OCI-LY3 (cell line): ENCODE measurements at regions not wholly inside any gene's neighbourhood (a gene's known extent, or its start where the extent isn't known, plus 50 kb on each side); places are given as distances from the start of the nearest gene placed in this dataset.

ENCODE experiments used
- EZH2phosphoT487 ChIP-seq: fragments of 200-600 bp; shearing (Covaris generic); IDR thresholded peaks from 2 replicates; pipeline ENCODE4 v1.6.1; 2018; ENCODE audit warnings: antibody characterized with exemption, mixed run types, low read depth
- TF ChIP-seq, protein P1 (sequence below): fragments of 200-600, 300-600 bp; sonication (generic); IDR thresholded peaks from 2 replicates; pipeline ENCODE4 v1.5.1; 2014; ENCODE audit warnings: antibody characterized with exemption, low read length, low read depth

DNA sequence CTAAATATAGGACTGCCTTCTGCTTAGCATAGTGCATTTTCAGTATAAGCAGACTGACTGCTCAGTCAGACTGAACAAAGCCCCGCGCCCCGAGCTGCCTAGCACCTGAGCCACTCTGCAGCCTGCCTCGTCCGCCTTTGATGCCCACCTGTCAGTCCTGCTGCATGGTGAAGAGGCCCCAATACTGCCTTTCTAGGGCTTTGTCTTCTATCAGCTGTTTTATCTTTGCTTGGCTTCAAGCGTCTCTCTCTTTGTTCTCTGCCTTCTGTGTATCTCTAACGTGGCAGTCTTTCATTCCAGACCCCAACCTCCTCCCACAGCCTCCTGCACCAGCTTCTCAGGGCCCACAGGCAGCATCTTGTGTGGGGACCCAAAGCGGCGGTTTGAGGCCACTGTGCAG is 1001.0 kb downstream of the VRK1 start:
- no peak for TF ChIP-seq EZH2phosphoT487
- TF ChIP-seq, protein P1, sequence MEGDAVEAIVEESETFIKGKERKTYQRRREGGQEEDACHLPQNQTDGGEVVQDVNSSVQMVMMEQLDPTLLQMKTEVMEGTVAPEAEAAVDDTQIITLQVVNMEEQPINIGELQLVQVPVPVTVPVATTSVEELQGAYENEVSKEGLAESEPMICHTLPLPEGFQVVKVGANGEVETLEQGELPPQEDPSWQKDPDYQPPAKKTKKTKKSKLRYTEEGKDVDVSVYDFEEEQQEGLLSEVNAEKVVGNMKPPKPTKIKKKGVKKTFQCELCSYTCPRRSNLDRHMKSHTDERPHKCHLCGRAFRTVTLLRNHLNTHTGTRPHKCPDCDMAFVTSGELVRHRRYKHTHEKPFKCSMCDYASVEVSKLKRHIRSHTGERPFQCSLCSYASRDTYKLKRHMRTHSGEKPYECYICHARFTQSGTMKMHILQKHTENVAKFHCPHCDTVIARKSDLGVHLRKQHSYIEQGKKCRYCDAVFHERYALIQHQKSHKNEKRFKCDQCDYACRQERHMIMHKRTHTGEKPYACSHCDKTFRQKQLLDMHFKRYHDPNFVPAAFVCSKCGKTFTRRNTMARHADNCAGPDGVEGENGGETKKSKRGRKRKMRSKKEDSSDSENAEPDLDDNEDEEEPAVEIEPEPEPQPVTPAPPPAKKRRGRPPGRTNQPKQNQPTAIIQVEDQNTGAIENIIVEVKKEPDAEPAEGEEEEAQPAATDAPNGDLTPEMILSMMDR: no peak
